GM18508 (cell line): ENCODE measurements at regions not wholly inside any gene's neighbourhood (a gene's known extent, or its start where the extent isn't known, plus 50 kb on each side); places are given as distances from the start of the nearest gene placed in this dataset.

Source experiments
- ATAC-seq: cut with Tn5 transposase; IDR thresholded peaks from one replicate; pipeline ENCODE4 v1.9.1; 2021; ENCODE audit warnings: moderate number of reproducible peaks; ENCODE audit not compliant: insufficient read depth, unreplicated experiment

DNA sequence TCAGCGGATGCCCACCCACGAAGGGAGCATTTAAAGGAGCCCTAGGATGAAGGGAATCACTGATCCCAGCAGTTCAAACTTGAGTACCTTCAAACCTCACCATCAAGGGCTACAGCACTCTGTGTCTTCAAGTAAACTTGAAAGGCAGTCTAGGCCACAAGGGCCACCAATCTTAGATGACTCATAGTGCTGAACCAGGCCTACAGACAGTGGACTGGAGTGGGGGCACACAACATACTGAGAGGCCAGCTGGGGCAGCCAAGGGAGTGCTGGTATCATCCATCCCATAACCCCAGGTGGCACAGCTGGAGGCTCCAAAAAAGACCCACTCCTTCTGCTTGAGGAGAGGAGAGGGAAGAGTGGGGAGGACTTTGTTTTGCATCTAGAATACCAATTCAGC, 345.4 kb downstream of the DUSP10 start:
- ATAC-seq = no peak

DNA sequence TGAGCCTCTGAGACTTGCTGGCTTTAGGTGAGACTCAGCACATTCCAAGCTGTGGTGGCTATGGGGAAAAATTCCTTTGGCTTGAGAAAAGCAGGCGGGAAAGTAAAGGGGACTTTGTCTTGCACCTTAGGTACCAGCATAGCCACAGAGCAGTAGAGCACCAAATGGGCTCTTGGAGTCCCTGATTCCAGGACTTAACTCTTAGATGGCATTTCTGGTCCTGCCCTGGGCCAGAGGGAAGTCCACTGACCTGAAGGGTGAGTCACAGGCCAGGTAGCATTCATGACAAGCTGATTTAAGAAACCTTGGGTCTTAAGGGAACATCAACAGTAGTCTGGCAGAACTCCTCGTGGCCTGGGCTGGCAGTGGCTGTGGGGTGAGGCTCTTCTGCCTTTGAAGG, 344.7 kb downstream of the DUSP10 start:
- no peak for ATAC-seq

DNA sequence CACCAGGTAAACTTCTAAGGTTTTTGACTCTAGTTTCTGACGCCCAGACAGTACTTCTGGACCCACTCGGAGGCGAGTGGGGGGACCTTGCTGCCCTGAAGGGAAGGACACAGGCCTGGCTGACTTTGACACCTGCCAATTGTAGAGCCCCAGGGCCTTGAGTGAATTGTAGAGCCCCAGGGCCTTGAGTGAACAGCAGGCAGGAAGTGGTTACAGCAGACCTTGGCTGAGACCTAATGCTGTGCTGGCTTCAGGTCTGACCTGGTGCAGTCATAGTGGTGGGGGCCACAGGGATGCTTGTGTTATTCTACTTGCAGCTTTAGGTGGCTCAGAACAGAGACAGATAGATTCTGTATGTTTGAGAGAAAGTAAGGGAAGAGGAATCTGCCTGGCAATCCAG, 344.3 kb downstream of the DUSP10 start:
- no peak for ATAC-seq

DNA sequence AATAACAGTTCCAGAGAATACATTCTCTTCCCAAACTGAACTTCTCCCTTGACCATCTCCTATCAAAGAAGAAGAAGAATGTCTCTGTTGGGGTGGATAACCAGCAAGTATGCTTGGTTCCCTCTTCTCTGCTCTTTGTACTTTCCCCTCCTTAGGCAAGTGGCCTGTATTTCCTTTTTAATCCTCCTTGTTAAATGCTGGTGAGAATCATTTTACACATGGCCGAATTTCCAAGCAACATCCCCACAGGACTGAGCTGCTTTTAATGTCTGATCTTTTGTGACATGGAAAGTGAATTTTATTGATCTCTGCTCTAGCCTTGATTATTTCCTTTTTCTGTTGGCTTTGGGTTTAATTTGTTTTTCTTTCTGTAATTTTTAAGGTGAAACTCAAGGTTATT, 336.7 kb downstream of the DUSP10 start:
- ATAC-seq = no peak

DNA sequence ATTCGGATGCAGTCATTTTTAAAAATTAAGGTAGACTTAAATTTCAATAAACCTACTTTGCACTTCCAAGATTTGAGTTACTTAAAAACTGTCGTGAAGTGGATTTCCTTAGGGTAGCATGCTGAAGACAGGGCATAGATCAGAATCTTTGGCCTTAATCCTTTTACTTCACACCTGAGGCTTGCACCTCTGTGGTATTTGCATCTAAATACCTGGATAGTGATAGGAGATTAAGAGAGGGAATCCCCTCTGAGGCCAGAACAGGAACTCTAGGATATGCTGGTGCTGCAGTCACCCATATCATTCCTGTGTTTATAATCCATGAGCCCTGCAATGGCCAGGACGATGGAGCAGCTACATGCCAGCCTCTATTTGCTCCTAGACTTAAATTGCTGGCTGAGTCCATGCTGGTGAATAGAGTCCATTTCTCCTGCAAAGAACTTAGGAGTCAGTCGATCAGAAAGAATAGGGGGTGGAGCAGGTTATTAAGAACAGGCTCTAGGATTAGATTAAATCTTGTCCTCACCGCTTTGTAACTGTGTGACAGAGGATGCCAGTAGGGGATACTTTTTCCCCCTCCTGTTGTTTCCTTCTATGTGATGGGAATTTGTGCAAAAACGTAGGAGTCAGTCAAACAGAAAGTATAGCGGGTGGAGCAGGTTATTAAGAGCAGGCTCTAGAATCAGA, 333.6 kb downstream of the DUSP10 start:
- ATAC-seq = no peak

DNA sequence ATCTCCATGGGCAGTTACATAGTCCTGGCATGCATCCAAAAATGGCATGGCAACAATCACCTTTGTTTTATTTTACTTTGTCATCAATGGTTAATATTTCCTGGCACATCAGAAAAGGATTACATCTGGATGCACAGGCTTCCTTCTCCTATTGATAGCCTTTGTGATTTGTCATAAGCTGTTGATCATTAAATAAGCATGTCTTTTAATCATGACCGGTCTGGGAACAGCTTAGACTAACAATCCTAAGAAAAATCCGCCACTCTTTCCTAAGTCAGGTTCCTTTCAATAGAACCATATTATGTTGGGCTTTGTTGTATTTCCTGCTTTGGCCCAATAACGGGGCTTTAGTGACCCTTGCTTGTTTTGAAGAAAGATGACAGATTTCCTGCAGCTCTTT, 330.6 kb downstream of the DUSP10 start:
- no peak for ATAC-seq

DNA sequence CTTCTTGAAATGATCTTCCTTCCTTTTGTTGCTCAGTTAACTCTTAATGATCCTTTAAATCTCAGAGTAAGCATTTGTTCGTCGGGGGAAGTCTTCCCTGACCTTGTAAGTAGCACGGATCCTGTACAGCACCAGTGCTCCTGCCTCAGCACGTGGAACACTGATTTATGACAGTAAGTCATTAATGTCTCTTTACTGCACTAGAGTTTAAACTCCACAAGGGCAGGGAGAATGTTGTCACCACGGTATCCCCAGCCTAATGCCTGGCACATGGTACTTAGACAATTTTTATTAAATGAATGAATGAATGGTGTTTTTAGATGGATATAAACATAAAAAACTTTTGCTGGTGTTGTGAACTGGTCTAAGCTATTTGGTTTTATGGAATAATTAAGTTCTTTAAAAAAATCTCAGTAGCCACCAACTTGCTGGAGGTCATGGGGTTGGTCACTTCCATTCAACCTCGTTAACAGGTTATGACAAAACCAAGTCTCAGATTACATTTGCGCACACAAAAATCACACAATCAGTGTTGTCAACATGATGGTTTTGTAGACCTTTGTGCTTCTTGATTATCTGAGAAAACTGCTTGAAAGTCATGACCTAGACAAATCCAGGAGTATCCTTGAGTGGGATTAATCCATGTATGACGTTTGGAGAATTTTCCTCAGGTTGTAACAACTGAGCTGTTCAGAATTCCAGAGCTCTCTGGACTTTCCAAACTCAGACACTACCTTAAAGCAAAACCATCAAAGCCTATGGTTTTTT, 326.9 kb downstream of the DUSP10 start:
- no peak for ATAC-seq

DNA sequence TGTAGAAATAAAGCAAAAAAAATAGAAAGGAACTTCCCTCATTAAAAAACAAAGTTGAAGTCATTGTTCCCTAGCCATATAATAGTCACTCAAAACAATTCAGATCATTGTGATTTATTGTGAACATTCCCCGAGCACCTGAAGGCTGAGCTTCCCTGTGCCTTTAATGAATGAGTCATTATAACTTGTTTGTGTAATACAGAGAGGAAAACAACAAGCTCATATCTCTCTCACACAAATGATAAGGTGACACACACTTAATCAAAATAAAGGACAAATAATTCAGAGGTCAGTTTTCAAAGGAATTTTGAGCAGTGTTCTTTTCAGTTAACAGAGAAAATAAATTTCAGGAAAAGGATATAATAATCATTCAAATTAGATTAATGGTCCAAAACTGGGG, 326.2 kb downstream of the DUSP10 start:
- ATAC-seq = no peak

DNA sequence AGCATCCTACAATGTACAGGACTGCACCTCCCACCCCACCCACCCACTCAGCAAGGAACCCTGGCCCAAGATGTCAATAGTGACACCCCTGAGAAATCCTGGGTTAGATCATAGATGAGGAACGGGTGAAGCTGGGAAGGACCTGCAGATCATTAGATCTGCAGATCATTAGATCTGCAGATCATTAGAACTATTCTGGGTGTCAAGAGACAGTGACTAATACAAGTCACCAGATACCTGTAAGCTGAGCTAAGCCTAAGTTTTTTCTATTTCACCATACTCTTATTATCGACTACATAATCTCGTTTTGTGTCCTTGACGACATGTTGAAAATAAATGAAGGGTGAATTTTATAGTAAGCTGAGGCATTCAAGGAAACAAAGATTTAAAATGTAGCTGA, 325.7 kb downstream of the DUSP10 start:
- no peak for ATAC-seq

DNA sequence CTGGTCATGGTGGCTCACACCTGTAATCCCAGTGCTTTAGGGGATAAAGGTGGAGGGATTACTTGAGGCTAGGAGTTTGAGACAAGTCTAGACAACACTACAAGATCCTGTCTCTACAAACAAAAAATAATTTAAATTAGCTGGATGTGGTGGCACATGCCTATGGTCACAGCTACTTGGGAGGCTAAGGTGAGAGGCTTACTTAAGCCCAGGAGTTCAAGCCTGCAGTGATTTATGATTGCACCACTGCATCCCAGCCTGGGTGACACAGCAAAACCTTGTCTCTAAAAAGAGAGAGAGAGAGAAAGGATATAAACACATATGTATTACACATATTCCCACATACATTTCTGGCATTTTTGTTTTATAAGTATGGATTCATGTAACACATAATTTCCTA, 325.2 kb downstream of the DUSP10 start:
- no peak for ATAC-seq

DNA sequence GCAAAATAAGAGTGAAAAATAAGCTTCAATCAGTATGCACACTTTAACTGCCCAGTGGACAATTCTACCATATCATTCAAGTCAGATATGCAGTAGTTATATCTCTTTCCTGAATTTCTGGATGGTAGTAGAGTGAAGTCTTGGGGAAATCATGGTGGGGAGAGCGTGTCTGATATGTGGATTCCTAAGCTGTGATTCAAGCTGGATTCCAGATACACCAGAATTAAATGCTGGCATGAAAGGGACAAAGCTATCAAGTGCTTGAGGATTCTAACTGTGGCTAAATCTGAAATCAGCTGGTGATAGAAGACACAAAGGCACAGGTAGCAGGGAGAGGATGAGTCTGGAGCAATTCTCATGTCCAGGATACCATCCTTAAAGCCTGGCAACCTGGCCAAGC, 323.5 kb downstream of the DUSP10 start:
- no peak for ATAC-seq

DNA sequence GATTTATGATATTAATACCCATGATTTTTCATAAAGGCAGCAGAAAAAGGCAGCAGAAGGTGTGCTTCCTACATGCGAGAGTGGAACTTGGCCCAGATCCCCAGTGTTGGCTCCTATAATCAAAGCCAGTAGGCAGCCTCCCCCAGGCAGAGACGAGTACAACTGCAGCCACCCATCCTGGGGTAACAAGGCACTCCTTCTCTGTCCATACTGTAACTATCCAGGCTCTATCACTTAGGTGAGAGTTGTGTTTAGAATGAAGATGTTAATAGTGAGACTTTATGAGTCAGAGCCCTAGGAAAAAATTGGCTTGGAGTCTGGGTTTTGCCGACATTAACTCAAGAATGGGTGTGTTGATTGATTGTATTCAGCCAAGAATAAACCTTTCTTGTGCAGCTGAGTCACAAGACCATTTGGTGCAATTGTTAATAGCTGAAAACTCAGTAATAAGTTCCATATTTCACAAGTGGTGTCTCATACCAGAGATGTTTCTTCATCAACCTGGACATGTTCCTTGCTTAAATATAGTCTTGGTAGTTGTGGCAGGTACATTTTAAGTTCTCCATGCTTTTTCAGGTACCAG, 322.3 kb downstream of the DUSP10 start:
- no peak for ATAC-seq

DNA sequence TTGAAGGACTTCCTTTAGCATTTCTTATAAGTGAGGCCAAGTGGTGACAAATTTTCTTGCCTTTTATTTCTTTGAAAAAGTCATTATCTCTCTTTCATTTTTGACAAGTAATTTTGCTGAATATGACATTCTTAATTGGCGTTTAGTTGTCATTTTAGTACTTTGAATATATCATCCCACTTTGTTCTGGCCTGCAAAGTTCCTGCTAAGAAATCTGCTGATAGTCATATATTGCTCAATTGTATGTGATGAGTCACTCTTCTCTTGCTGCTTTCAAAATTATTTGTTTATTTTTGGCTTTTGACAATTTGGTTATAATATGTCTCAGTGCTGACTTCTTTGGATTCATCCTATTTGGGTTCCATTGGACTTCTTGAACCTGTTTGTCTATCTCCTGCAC, 312.6 kb downstream of the DUSP10 start:
- ATAC-seq = no peak

DNA sequence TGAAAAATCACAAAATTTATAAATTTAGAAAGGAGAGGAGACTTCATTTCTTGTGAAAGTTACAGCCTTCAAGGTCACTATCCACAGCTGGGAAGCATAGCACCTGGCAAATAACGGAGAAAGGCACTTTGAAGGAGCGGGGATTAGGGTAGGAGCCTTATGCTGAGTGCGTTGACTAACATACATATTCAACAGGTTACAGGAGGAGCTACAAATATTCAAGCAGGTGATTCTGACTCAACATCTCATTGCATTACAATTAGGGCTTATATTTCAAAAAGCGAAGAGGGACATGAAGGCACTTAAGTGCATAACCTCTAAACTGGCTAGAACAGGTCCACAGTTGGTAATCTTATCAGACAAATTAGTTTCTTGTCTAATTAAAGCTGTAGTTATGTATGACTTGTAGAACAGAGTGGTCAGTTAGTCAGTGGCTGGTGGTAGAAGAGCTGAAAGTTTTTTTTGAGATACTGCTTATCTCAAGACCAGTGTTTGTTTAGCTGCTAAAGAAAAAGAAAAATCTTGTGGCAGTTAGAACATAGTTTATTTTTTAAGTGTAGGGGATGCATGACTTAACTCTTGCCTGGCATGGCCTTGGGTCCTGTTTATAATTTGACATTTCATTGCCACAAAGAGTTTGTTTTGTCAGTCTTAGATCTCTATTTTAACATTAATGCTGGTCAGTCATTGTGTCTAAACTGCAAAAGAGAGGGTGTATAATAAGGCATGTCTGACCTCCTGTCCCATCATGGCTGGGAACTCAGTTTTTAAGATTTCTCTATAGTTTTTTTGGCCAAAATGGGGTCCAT, 311.5 kb downstream of the DUSP10 start:
- ATAC-seq = no peak

DNA sequence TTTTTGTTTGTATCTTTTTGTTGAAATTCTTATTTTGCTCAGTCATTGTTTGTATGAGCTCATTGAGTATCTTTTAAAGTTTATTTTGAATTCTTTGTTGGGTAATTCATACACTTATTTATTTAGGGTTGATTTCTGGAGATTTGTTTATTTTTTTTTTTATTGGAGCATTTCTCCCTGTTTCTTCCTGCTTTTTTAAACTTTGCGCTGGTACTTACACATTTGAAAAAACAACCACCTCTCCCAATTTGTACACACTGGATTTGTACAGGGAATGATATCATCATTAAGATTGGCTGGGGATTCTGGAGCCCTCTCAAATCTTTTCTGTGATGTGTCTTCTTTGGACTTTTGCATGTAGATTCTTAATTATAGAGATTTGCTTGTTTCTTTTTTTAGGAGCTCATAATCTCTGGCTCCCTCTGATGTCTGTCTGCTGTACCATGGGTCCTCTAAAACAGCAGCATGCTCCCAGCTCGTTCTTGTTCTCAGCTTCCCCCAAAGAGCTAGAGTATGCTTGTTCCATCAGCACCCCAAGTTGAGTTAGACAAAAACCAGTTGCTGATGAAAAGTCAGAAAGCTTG, 310.7 kb downstream of the DUSP10 start:
- ATAC-seq = no peak

DNA sequence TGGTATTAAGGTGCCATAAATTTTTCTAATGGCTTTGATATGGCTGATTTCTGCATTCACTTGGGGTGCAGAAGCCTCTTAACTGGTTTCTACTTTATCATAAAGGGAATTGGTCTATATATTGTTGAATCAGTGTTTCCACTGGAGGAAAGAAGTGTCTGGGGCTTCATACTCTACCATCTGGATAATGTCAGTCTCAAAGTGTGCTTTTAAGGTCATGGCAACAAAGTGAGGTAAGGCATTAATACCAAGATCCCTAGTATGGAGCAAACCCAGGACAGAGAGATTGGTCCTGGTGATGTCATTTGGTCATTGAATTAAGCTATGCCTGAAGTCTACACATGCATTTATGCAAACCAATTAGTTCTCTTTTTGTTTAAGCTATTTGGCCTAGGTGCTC, 309.9 kb downstream of the DUSP10 start:
- no peak for ATAC-seq

DNA sequence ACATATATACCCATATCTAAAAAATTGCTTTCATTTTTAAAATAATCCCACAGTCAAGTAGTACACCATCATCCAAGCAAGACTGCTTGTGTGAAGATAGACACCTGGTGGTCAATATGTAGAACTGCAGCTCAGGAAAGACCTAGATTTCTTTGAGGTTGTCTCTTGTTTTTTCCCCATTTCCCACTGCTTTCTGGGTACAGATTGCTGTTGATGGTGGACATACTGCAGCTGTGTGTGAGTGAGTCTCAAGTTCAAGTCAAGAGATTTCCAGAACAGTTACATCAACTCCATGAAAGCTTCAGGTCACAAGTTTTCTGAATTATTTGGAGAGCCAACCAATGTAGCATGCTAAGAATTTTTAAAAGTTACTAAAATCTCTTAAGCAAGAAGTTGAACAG, 306.4 kb downstream of the DUSP10 start:
- no peak for ATAC-seq

DNA sequence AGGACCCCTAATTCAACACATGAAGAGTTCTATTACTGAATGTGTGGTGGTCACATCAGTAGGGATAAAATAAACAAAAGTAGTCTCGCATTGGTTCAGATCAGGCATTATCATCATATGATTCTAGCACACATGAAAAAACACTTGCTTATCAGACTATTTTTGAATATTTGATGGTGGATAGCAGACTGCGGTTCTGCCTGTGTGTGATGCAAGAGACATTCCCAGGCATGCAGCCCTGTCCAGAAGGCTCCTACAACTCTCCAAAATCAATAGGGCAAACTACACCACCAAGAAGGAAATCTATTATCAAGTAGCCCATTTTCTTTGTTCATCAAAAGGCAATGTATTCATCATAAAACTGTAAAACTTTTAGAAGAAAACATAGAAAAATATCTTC, 304.7 kb downstream of the DUSP10 start:
- ATAC-seq = no peak

DNA sequence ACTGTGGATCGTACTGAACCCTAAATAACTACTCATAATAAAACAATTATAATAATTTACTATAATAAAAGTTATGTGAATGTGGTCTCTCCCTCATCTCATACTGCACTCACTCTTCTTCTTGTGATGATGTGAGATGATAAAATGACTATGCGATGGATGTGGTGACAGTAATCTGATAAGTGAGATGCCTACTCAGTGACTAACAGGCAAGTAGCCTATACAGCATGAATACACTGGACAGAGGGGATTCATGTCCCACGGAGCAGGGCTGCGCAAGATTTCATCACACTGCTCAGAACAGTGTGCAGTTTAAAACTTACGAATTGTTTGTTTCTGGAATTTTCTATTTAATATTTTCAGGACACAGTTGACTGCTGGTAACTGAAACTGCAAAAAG, 304.0 kb downstream of the DUSP10 start:
- ATAC-seq = no peak

DNA sequence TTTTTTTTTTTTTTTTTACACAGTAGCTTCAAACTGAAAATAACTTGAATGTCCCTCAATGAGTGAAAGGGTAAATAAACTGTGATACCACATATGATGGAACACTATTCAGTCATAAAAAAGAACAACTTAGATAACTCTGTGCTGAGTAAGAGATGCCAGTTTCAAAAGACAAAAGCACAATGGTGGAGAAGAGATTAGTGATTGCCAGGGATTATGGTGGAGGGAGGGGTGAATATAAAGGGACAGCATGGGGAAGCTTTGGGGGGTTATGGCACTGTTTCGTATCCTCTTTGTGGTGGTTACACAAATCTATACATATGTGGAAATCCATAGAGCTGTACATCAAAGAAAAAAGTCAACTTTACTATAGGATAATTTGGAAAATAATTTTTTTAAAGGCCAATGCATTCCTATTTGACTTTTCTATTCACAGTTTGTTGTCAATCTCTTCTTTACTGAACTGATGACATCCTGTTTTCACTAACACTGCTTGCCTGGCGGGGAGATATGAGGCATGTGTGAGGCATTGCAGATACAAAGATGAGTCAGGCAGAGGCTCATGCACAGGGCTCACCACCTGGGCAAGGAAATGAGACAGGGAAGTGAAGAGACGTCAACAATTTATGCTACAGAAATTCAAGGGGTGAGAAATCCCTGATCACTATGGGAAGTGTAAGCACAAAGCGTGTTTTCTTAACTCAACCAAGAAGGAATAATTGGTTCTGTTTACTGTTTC, 302.7 kb downstream of the DUSP10 start:
- ATAC-seq = peak; percentile 82
